ENCODE measurements at regions not wholly inside any gene's neighbourhood (a gene's known extent, or its start where the extent isn't known, plus 50 kb on each side); places are given as distances from the start of the nearest gene placed in this dataset.

DNA sequence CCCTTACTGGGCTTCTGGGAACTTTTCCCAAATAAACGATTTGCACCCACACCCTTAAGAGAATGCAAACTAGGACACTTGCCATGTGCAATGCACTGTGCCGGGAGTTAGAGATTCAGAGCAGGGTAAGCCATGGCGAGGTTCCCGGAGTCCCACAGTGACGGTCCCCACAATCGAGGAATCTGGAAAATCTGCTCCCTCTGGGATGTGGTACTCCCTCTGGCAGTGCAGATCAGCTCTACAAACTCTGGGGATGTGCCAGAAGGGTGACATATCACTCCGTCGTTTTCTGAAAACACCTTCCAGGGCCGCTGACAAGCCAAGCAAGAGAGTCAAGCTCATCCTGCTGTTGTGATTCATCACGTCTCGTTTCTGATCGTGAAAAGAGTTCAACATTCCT, 537.5 kb downstream of the BCOR start:
- no peak for TF ChIP-seq EZH2 (IDR thresholded peaks at IDR 0.05; ENCODE audit: insufficient read depth, poor library complexity, severe bottlenecking)
- TF ChIP-seq EZH2phosphoT487 (IDR thresholded peaks at IDR 0.05; ENCODE audit: insufficient read depth, low read depth), result no peak
